ENCODE measurements at regions not wholly inside any gene's neighbourhood (a gene's known extent, or its start where the extent isn't known, plus 50 kb on each side); places are given as distances from the start of the nearest gene placed in this dataset.

GRCh38 chr11:88404932-88405710, 67.6 kb upstream of the CTSC start:
- H3K9me3 ChIP-seq (ENCODE audit: low read length) = no peaks in the 10 kb centered on the region
- no peaks in the 10 kb centered on the region for H3K36me3 ChIP-seq (ENCODE audit: insufficient read depth, low read length)
- no peak overlapping the region for H3K4me3 ChIP-seq (ENCODE audit: low read depth in 1 of 2, low read length in 2 of 2)
- H3K4me1 ChIP-seq (ENCODE audit: insufficient read depth, low read length) = peaks cover 19% of the 10 kb centered on the region
- H3K27me3 ChIP-seq (ENCODE audit: control insufficient read depth in 1 of 2, insufficient read depth in 2 of 2, low read length in 2 of 2) = no peaks in the 10 kb centered on the region
- H3K27ac ChIP-seq (ENCODE audit: low read depth, low read length) = no peak overlapping the region
- H3K9ac ChIP-seq (ENCODE audit: low read length) = no peak overlapping the region

GRCh38 chr11:88404391-88404790, 66.9 kb upstream of the CTSC start:
- no peaks in the 10 kb centered on the region for H3K9me3 ChIP-seq (ENCODE audit: low read length)
- no peaks in the 10 kb centered on the region for H3K27me3 ChIP-seq (ENCODE audit: control insufficient read depth in 1 of 2, insufficient read depth in 2 of 2, low read length in 2 of 2)
- no peak overlapping the region for H3K4me3 ChIP-seq (ENCODE audit: low read depth in 1 of 2, low read length in 2 of 2)
- peaks cover 19% of the 10 kb centered on the region for H3K4me1 ChIP-seq (ENCODE audit: insufficient read depth, low read length)
- no peaks in the 10 kb centered on the region for H3K36me3 ChIP-seq (ENCODE audit: insufficient read depth, low read length)
- H3K9ac ChIP-seq (ENCODE audit: low read length) = no peak overlapping the region
- H3K27ac ChIP-seq (ENCODE audit: low read depth, low read length) = no peak overlapping the region

GRCh38 chr11:88402784-88403183, 65.2 kb upstream of the CTSC start:
- Histone ChIP-seq H3K27me3 (ENCODE audit: control insufficient read depth in 1 of 2, insufficient read depth in 2 of 2, low read length in 2 of 2) (no peaks in the 10 kb centered on the region), H3K4me3 (ENCODE audit: low read depth in 1 of 2, low read length in 2 of 2) (no peak overlapping the region), H3K9me3 (ENCODE audit: low read length) (no peaks in the 10 kb centered on the region), H3K9ac (ENCODE audit: low read length) (no peak overlapping the region), H3K27ac (ENCODE audit: low read depth, low read length) (no peak overlapping the region), H3K4me1 (ENCODE audit: insufficient read depth, low read length) (peaks cover 26% of the 10 kb centered on the region), H3K36me3 (ENCODE audit: insufficient read depth, low read length) (no peaks in the 10 kb centered on the region)

GRCh38 chr11:88402192-88402715, 64.7 kb upstream of the CTSC start:
- no peak overlapping the region for H3K9ac ChIP-seq (ENCODE audit: low read length)
- no peak overlapping the region for H3K27ac ChIP-seq (ENCODE audit: low read depth, low read length)
- H3K36me3 ChIP-seq (ENCODE audit: insufficient read depth, low read length) = no peaks in the 10 kb centered on the region
- H3K9me3 ChIP-seq (ENCODE audit: low read length) = no peaks in the 10 kb centered on the region
- H3K4me1 ChIP-seq (ENCODE audit: insufficient read depth, low read length) = peaks cover 26% of the 10 kb centered on the region
- no peak overlapping the region for H3K4me3 ChIP-seq (ENCODE audit: low read depth in 1 of 2, low read length in 2 of 2)
- H3K27me3 ChIP-seq (ENCODE audit: control insufficient read depth in 1 of 2, insufficient read depth in 2 of 2, low read length in 2 of 2) = no peaks in the 10 kb centered on the region

- Histone ChIP-seq H3K36me3 (ENCODE audit: insufficient read depth, low read length) (no peaks in the 10 kb centered on the region), H3K9ac (ENCODE audit: low read length) (no peak overlapping the region), H3K4me1 (ENCODE audit: insufficient read depth, low read length) (peaks cover 26% of the 10 kb centered on the region), H3K27ac (ENCODE audit: low read depth, low read length) (no peak overlapping the region), H3K27me3 (ENCODE audit: control insufficient read depth in 1 of 2, insufficient read depth in 2 of 2, low read length in 2 of 2) (no peaks in the 10 kb centered on the region), H3K4me3 (ENCODE audit: low read depth in 1 of 2, low read length in 2 of 2) (no peak overlapping the region), H3K9me3 (ENCODE audit: low read length) (no peaks in the 10 kb centered on the region)
Measured at GRCh38 chr11:88398791-88399570, 61.4 kb upstream of the CTSC start.

- no peaks in the 10 kb centered on the region for H3K36me3 ChIP-seq (ENCODE audit: insufficient read depth, low read length)
- no peak overlapping the region for H3K9ac ChIP-seq (ENCODE audit: low read length)
- H3K27ac ChIP-seq (ENCODE audit: low read depth, low read length) = no peak overlapping the region
- no peaks in the 10 kb centered on the region for H3K27me3 ChIP-seq (ENCODE audit: control insufficient read depth in 1 of 2, insufficient read depth in 2 of 2, low read length in 2 of 2)
- H3K9me3 ChIP-seq (ENCODE audit: low read length) = no peaks in the 10 kb centered on the region
- no peak overlapping the region for H3K4me3 ChIP-seq (ENCODE audit: low read depth in 1 of 2, low read length in 2 of 2)
- H3K4me1 ChIP-seq (ENCODE audit: insufficient read depth, low read length) = peaks cover 26% of the 10 kb centered on the region
Measured at GRCh38 chr11:88398372-88398771, 60.8 kb upstream of the CTSC start.

- no peaks in the 10 kb centered on the region for H3K9me3 ChIP-seq (ENCODE audit: low read length)
- no peak overlapping the region for H3K9ac ChIP-seq (ENCODE audit: low read length)
- H3K4me1 ChIP-seq (ENCODE audit: insufficient read depth, low read length) = no peaks in the 10 kb centered on the region
- no peak overlapping the region for H3K4me3 ChIP-seq (ENCODE audit: low read depth in 1 of 2, low read length in 2 of 2)
- no peak overlapping the region for H3K27ac ChIP-seq (ENCODE audit: low read depth, low read length)
- no peaks in the 10 kb centered on the region for H3K36me3 ChIP-seq (ENCODE audit: insufficient read depth, low read length)
- H3K27me3 ChIP-seq (ENCODE audit: control insufficient read depth in 1 of 2, insufficient read depth in 2 of 2, low read length in 2 of 2) = no peaks in the 10 kb centered on the region
Measured at GRCh38 chr11:88390254-88390653, 52.7 kb upstream of the CTSC start.

GRCh38 chr11:88387957-88388356, 50.4 kb upstream of the CTSC start:
- peaks cover 10% of the 10 kb centered on the region for H3K4me1 ChIP-seq (ENCODE audit: insufficient read depth, low read length)
- no peaks in the 10 kb centered on the region for H3K36me3 ChIP-seq (ENCODE audit: insufficient read depth, low read length)
- no peak overlapping the region for H3K9ac ChIP-seq (ENCODE audit: low read length)
- no peaks in the 10 kb centered on the region for H3K27me3 ChIP-seq (ENCODE audit: control insufficient read depth in 1 of 2, insufficient read depth in 2 of 2, low read length in 2 of 2)
- H3K4me3 ChIP-seq (ENCODE audit: low read depth in 1 of 2, low read length in 2 of 2) = no peak overlapping the region
- no peaks in the 10 kb centered on the region for H3K9me3 ChIP-seq (ENCODE audit: low read length)
- no peak overlapping the region for H3K27ac ChIP-seq (ENCODE audit: low read depth, low read length)

Measured in muscle layer of colon (tissue), 2 donors.